HuH-7 (cell line): ENCODE measurements at regions not wholly inside any gene's neighbourhood (a gene's known extent, or its start where the extent isn't known, plus 50 kb on each side); places are given as distances from the start of the nearest gene placed in this dataset.

ENCODE experiments used
- DNase-seq: peaks from one replicate; pipeline ENCODE4 v3.0.0; 2011; ENCODE audit warnings: low spot score

GRCh38 chr7:142371586-142372377 lies 113.9 kb upstream of the PRSS58 start:
- DNase-seq: no peak

- no peak for DNase-seq
These were observed 107.6 kb upstream of the PRSS58 start for GRCh38 chr7:142365410-142365842.

GRCh38 chr7:142364551-142364950 lies 106.7 kb upstream of the PRSS58 start:
- DNase-seq: no peak

DNA sequence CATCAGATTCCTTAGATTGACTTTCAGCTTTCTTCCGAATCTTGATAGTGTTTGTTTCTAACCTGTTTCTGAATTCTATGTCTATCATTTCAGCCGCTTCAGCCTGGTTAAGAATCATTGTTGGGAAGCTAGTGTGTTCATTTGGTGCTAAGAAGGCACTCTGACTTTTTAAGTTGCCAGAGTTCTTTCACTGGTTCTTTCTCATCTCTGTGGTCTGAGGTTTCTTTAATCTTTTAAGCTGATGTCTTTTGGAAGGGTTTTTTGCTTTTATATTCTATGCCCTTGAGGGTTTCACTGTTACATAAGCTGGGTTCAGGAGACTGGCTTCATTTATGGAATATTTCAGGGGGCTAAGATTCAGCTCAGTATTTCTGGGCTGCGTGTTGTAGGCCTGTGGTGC lies 104.5 kb upstream of the PRSS58 start:
- DNase-seq: no peak

- no peak for DNase-seq
These were observed 101.9 kb upstream of the PRSS58 start for GRCh38 chr7:142359694-142360279.

GRCh38 chr7:142357953-142358520 lies 100.2 kb upstream of the PRSS58 start:
- DNase-seq: peak; percentile 46

GRCh38 chr7:142356166-142356565 lies 98.3 kb upstream of the PRSS58 start:
- no peak for DNase-seq

GRCh38 chr7:142355328-142355727 lies 97.5 kb upstream of the PRSS58 start:
- no peak for DNase-seq

DNA sequence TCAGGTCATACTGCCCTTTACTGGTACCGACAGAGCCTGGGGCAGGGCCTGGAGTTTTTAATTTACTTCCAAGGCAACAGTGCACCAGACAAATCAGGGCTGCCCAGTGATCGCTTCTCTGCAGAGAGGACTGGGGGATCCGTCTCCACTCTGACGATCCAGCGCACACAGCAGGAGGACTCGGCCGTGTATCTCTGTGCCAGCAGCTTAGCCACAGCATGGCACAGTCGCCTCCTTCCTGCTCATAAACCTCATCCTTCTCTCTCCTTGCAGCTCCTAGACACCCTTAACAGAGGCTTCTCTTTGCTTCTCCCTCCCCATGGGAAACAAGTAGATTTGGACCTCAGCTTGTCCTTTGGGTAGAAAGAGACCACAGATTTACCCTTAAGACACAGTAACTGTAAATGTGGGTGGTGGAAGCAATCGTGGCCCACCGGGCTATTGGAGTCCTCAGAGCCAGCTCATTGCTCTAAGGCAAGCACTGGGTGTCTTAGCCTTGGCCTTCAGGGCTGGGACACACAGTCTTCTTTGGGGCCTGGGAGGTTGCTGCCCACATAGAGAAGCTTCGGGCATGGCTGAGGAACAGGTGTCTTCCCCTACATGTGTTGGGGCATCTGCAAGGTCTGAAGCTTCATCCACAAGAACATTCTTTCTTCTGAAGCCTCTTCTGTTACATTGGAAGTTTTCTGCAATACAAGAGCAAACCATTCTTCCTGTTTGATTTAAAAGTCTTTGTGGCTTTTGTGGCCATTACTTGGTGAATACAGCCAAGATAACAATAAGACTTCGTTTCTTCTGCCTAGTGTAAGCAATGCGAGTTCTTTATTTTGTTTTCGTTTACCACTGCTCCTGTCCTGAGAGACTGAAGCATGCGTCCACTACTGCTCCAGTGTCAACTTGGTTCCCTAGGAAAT lies 95.5 kb upstream of the PRSS58 start:
- no peak for DNase-seq

DNA sequence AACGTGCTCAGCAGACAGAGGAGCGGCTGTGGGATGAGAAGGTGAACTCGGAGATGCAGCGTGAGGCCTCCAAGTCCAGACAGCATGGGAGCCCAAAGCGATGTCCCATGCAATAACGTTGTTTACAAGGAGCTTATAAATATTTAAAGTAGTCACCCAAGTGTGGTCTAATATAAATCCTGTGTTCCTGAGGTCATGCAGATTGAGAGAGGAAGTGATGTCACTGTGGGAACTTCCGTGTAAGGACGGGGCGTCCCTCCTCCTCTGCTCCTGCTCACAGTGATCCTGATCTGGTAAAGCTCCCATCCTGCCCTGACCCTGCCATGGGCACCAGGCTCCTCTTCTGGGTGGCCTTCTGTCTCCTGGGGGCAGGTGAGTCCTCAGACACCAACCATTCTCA lies 94.7 kb upstream of the PRSS58 start:
- DNase-seq: no peak

DNA sequence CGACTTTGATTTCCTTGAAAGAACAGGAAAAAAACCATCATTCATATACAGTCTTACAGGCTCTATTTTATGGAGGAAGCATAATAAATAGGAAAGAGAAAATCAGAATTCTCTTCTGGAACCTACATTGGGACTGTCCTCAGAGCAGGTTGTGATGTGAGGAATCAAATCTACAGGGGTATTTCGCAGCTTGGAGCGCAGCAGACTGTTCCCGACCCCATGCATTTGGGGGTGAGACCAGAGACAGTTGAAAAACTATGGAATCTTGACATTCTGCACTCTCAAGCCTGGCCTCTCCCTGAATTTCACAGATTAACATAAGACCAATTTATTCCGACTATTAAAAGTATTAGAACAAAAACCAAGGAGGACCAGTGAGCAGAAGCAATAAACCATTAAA lies 93.3 kb upstream of the PRSS58 start:
- DNase-seq: no peak

- no peak for DNase-seq
These were observed 92.0 kb upstream of the PRSS58 start for GRCh38 chr7:142349670-142350405.

DNA sequence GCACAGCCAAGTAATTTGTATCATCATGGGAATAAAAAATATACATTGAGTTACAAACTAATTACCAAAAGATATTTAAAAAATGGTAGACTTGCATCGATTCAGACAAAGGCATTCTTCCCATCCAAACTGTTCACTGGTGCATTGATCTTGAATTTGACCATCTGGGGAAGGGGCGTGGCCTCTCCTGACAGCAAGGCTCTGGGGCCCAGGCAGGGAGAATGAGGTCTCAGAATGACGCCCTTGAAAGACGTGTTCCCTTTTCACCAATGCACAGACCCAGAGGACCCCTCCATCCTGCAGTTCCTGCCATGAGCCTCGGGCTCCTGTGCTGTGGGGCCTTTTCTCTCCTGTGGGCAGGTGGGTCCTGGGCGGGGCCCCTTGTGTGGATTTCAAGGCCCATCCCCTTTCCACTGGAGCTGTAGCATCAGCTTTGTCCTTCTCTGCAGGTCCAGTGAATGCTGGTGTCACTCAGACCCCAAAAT lies 91.1 kb upstream of the PRSS58 start:
- no peak for DNase-seq

- no peak for DNase-seq
These were observed 90.2 kb upstream of the PRSS58 start for GRCh38 chr7:142348100-142348499.

- no peak for DNase-seq
These were observed 89.2 kb upstream of the PRSS58 start for GRCh38 chr7:142347091-142347490.

DNA sequence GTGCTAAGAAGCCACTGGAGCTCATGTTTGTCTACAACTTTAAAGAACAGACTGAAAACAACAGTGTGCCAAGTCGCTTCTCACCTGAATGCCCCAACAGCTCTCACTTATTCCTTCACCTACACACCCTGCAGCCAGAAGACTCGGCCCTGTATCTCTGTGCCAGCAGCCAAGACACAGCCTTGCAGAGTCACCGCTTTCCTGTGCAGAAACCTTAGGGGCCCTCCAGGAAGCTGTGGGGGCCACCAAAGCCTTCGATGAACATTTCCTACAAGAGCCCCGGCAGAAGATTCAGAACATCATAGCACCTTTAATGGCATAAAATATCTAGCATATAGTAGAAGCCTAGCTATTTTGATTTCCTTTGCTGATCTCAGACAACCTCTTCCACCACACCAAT lies 88.0 kb upstream of the PRSS58 start:
- no peak for DNase-seq

GRCh38 chr7:142338633-142339501 lies 81.0 kb upstream of the PRSS58 start:
- peak; percentile 55 for DNase-seq

DNA sequence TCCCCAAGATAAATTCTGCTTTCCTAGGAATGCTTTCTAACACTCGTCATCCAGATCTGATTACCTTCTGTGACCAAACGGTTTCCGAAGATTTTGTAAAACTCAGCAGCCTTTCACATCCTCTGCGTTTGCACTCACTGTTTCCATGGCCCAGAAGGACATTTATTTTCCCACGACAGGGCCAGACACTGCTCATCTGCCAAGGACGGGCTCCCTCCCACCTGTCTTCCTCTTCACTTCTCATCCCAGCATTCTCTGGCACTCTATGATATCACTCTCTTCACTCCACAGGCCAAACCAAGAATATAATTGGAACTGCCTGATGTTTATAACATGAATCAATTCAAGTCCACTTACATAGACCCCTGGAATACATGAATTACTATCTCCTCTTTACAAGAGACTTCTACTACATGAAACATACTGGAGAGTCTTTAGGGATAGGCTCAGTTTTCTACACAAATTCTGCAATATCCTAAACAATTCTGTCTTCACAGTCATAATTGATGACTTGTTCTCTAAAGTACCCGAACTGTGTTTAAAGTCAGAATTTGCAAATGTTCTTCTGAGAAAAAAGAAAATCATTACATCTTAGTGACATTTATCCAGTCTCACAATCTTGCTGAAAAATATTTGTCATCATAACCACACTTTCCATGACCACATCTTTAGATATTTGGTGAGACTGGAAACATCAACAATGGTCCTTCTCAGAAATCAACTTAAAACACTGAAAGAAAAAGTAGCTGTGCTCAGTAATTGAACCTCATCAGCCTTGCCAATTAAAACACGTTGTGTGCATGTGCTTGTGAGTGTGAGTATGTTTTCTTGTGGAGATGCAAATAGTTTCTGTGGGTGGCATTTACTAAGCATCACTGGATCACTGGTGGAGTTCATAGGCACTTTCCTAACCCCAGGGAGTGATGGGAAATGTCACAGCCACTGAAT lies 79.5 kb upstream of the PRSS58 start:
- DNase-seq: no peak

DNA sequence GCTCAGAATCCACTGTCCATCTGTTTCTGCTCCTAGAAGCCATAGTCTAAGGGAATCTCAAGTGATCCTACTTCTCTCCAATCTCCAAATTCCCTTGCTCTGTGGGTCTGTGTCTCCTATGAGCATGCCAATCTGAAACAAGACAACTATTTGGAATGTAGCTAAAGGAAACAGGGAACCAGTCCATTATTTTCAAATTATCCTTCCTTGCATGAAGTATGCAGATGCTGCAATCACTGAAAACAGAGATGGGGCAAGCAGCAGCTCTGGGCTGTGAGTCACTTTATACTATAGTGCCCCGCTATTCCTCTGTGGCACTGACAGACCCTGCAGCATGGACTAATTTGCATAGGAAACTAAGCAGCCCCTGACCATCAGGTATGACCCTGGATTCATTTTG lies 76.9 kb upstream of the PRSS58 start:
- DNase-seq: no peak
